Mesothelial cell of epicardium (in vitro differentiated cells): ENCODE measurements at regions not wholly inside any gene's neighbourhood (a gene's known extent, or its start where the extent isn't known, plus 50 kb on each side); places are given as distances from the start of the nearest gene placed in this dataset.

Experiments
- DNase-seq, 2 experiments: peaks; one replicate each; pipeline ENCODE4 v3.0.0; 2021; ENCODE audit warnings: low spot score in 2 of 2; ENCODE audit not compliant: unreplicated experiment in 2 of 2
- H3K27ac Mint-ChIP-seq: 2 replicates; pipeline ENCODE4 v1.8.0; 2021; ENCODE audit warnings: mixed read lengths
- H3K27me3 Mint-ChIP-seq: 2 replicates; pipeline ENCODE4 v1.8.0; 2021; ENCODE audit warnings: low read depth, mixed read lengths
- H3K36me3 Mint-ChIP-seq: 2 replicates; pipeline ENCODE4 v1.8.0; 2021; ENCODE audit warnings: mixed read lengths
- H3K4me1 Mint-ChIP-seq: 2 replicates; pipeline ENCODE4 v1.8.0; 2021; ENCODE audit warnings: mixed read lengths
- H3K4me3 Mint-ChIP-seq: 2 replicates; pipeline ENCODE4 v1.8.0; 2021; ENCODE audit warnings: mild to moderate bottlenecking, moderate library complexity, mixed read lengths
- H3K9me3 Mint-ChIP-seq: 2 replicates; pipeline ENCODE4 v1.8.0; 2021; ENCODE audit warnings: mixed read lengths
- CTCF ChIP-seq: fragments of 200-600 bp; sonication (generic); IDR thresholded peaks from one replicate; pipeline ENCODE4 v1.5.0; 2021; ENCODE audit warnings: antibody characterized with exemption; ENCODE audit not compliant: unreplicated experiment

GRCh38 chr1:177708406-177708805 lies 261.5 kb downstream of the SEC16B start:
- Mint-ChIP-seq H3K27ac (no peak overlapping the region), H3K4me1 (peaks cover 25% of the 10 kb centered on the region), H3K9me3 (no peaks in the 10 kb centered on the region), H3K4me3 (no peak overlapping the region), H3K27me3 (peaks cover 9% of the 10 kb centered on the region), H3K36me3 (no peaks in the 10 kb centered on the region)
- TF ChIP-seq CTCF = no peak
- no peak for DNase-seq

- Mint-ChIP-seq H3K36me3 (no peaks in the 10 kb centered on the region), H3K27me3 (peaks cover 5% of the 10 kb centered on the region)
- no peak for DNase-seq
These were observed 262.9 kb downstream of the SEC16B start for GRCh38 chr1:177706977-177707376.

GRCh38 chr1:177705839-177706238 lies 264.0 kb downstream of the SEC16B start:
- TF ChIP-seq CTCF = no peak
- Mint-ChIP-seq H3K36me3 (no peaks in the 10 kb centered on the region), H3K27ac (no peak overlapping the region), H3K9me3 (no peaks in the 10 kb centered on the region), H3K27me3 (peaks cover 5% of the 10 kb centered on the region), H3K4me1 (peaks cover 6% of the 10 kb centered on the region), H3K4me3 (no peak overlapping the region)
- no peak for DNase-seq

More at GRCh38 chr1:177706977-177707376, 262.9 kb downstream of the SEC16B start:
- no peak for TF ChIP-seq CTCF
- Mint-ChIP-seq H3K4me3 (no peak overlapping the region), H3K4me1 (peaks cover 17% of the 10 kb centered on the region), H3K27ac (no peak overlapping the region), H3K9me3 (no peaks in the 10 kb centered on the region)

- no peak overlapping the region for H3K27ac Mint-ChIP-seq
- no peaks in the 10 kb centered on the region for H3K27me3 Mint-ChIP-seq
- no peak overlapping the region for H3K4me3 Mint-ChIP-seq
- H3K36me3 Mint-ChIP-seq = no peaks in the 10 kb centered on the region
- no peak for TF ChIP-seq CTCF
- DNase-seq = no peak
- peaks cover 6% of the 10 kb centered on the region for H3K4me1 Mint-ChIP-seq
- no peaks in the 10 kb centered on the region for H3K9me3 Mint-ChIP-seq
These were observed 265.9 kb downstream of the SEC16B start for GRCh38 chr1:177703888-177704446.

- no peak overlapping the region for H3K27ac Mint-ChIP-seq
- no peak for TF ChIP-seq CTCF
- peaks cover 6% of the 10 kb centered on the region for H3K4me1 Mint-ChIP-seq
- H3K9me3 Mint-ChIP-seq = no peaks in the 10 kb centered on the region
- no peaks in the 10 kb centered on the region for H3K27me3 Mint-ChIP-seq
- no peaks in the 10 kb centered on the region for H3K36me3 Mint-ChIP-seq
- no peak overlapping the region for H3K4me3 Mint-ChIP-seq
- DNase-seq = no peak
These were observed 268.1 kb downstream of the SEC16B start for GRCh38 chr1:177701654-177702353.
